ENCODE measurements at regions not wholly inside any gene's neighbourhood (a gene's known extent, or its start where the extent isn't known, plus 50 kb on each side); places are given as distances from the start of the nearest gene placed in this dataset.

DNA sequence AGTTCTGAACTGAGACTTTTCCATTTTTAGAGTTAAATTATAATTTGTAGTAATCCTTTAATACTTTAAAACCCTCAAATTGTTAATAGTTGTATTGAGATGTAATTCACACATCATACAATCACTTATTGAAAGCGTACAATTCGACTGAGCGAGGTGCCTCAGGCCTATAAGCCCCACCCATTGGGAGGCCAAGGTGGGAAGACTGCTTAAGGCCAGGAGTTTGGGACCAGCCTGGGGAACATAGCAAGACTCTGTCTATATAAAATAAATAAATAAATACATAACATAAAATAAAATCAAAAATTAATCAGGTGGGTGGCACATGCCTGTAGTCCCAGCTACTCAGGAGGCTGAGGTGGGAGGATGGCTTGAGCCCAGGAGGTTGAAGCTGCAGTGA is 70.3 kb downstream of the RWDD4 start:
- TF ChIP-seq, protein P1, sequence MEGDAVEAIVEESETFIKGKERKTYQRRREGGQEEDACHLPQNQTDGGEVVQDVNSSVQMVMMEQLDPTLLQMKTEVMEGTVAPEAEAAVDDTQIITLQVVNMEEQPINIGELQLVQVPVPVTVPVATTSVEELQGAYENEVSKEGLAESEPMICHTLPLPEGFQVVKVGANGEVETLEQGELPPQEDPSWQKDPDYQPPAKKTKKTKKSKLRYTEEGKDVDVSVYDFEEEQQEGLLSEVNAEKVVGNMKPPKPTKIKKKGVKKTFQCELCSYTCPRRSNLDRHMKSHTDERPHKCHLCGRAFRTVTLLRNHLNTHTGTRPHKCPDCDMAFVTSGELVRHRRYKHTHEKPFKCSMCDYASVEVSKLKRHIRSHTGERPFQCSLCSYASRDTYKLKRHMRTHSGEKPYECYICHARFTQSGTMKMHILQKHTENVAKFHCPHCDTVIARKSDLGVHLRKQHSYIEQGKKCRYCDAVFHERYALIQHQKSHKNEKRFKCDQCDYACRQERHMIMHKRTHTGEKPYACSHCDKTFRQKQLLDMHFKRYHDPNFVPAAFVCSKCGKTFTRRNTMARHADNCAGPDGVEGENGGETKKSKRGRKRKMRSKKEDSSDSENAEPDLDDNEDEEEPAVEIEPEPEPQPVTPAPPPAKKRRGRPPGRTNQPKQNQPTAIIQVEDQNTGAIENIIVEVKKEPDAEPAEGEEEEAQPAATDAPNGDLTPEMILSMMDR (conservative IDR thresholded peaks at IDR 0.05), result no peak
- Mint-ChIP-seq H3K27me3 (ENCODE audit: low read depth) (no peaks in the 10 kb centered on the region), H3K36me3 (ENCODE audit: insufficient read depth in 1 of 3, low read depth in 3 of 3) (peaks cover 0 to 5% (median 0%) of the 10 kb centered on the region in 3 experiments; a peak in 3 of 7 replicates), H3K4me3 (no peak overlapping the region), H3K27ac (no peak overlapping the region), H3K9me3 (peaks cover 2 to 15% of the 10 kb centered on the region in 2 experiments; a peak in 4 of 5 replicates), H3K4me1 (no peaks in the 10 kb centered on the region)
- H2BK12ac ChIP-seq (ENCODE audit: insufficient read length, low read depth, low read length), result no peak overlapping the region
- no peak overlapping the region for H3K23ac ChIP-seq (ENCODE audit: insufficient read length, low read depth, low read length)
- no peak overlapping the region for H3K27ac ChIP-seq (ENCODE audit: insufficient read length, low read depth, low read length)
- H3K56ac ChIP-seq (ENCODE audit: insufficient read length, low read depth, low read length), result no peak overlapping the region
- no peak overlapping the region for H4K5ac ChIP-seq (ENCODE audit: insufficient read length, low read depth, low read length)
- H2AFZ ChIP-seq (ENCODE audit: low read length), result no peak overlapping the region
- H3T11ph ChIP-seq (ENCODE audit: low read length), result no peak overlapping the region
- no peak overlapping the region for H4K8ac ChIP-seq (replicated peaks; ENCODE audit: insufficient read length, low read depth, low read length)
- no peaks in the 10 kb centered on the region for H3K4me1 ChIP-seq (ENCODE audit: insufficient read depth, low read length)
- H4K91ac ChIP-seq (ENCODE audit: insufficient read length, low read depth, low read length), result no peak overlapping the region
- no peaks in the 10 kb centered on the region for H3K9me3 ChIP-seq (ENCODE audit: control insufficient read depth, low read depth, low read length)
- no peak overlapping the region for H3K9ac ChIP-seq (ENCODE audit: extremely low read depth, insufficient read length, low read length)
- no peak for DNase-seq
- H3K27me3 ChIP-seq (ENCODE audit: insufficient read depth, low read length), result no peaks in the 10 kb centered on the region
- H3K79me1 ChIP-seq (ENCODE audit: insufficient read depth, low read depth, low read length, poor library complexity, severe bottlenecking), result no peaks in the 10 kb centered on the region
- no peak overlapping the region for H3K18ac ChIP-seq (ENCODE audit: insufficient read length, low read depth, low read length)
- no peaks in the 10 kb centered on the region for H3K79me2 ChIP-seq (ENCODE audit: insufficient read depth, low read length)
- no peaks in the 10 kb centered on the region for H4K20me1 ChIP-seq (ENCODE audit: control insufficient read depth, insufficient read depth, insufficient read length)
- H2AK5ac ChIP-seq (ENCODE audit: insufficient read length, low read length), result no peak overlapping the region
- H3K14ac ChIP-seq (ENCODE audit: insufficient read depth, low read length), result no peak overlapping the region
- no peaks in the 10 kb centered on the region for H3K23me2 ChIP-seq (ENCODE audit: insufficient read length, low read depth, low read length, poor library complexity, severe bottlenecking)
- no peak overlapping the region for H2BK120ac ChIP-seq (ENCODE audit: low read depth, low read length, poor library complexity, severe bottlenecking)
- no peak overlapping the region for H2BK5ac ChIP-seq (ENCODE audit: insufficient read length, low read length)
- no CpG with 5 or more reads among the region's 3 CpGs for WGBS (ENCODE audit: extremely low coverage, insufficient read length, low lambda C conversion rate)
- no peak overlapping the region for H2BK15ac ChIP-seq (ENCODE audit: low read depth, low read length)
- no peak overlapping the region for H3K4me2 ChIP-seq (ENCODE audit: insufficient read depth, insufficient read length, low read length)
- no peak overlapping the region for H2BK20ac ChIP-seq (ENCODE audit: low read depth, low read length, poor library complexity, severe bottlenecking)
- H3K4ac ChIP-seq (ENCODE audit: low read depth, low read length), result no peak overlapping the region
